Neuronal stem cell (in vitro differentiated cells): ENCODE measurements at regions not wholly inside any gene's neighbourhood (a gene's known extent, or its start where the extent isn't known, plus 50 kb on each side); places are given as distances from the start of the nearest gene placed in this dataset.

Source experiments
- DNase-seq: peaks from one replicate; pipeline ENCODE4 v3.0.0-alpha.2; 2013; ENCODE audit warnings: low spot score
- H2AFZ ChIP-seq: one replicate; pipeline ENCODE4 v1.6.1; 2013; ENCODE audit warnings: mild to moderate bottlenecking, low read length, inconsistent platforms
- H2AK5ac ChIP-seq: 2 replicates; pipeline ENCODE4 v1.6.1; 2013; ENCODE audit warnings: low read depth, mild to moderate bottlenecking, inconsistent platforms, low read length, moderate library complexity, mixed read lengths
- H2BK120ac ChIP-seq: 2 replicates; pipeline ENCODE4 v1.6.1; 2013; ENCODE audit warnings: low read depth, mild to moderate bottlenecking, inconsistent platforms, low read length, moderate library complexity, mixed read lengths
- H2BK12ac ChIP-seq: one replicate; pipeline ENCODE4 v1.6.1; 2013; ENCODE audit warnings: low read length, inconsistent platforms
- H2BK15ac ChIP-seq: 2 replicates; pipeline ENCODE4 v1.6.1; 2013; ENCODE audit warnings: mild to moderate bottlenecking, low read length, inconsistent platforms, mixed read lengths
- H2BK5ac ChIP-seq: one replicate; pipeline ENCODE4 v1.6.1; 2013; ENCODE audit warnings: inconsistent platforms, mild to moderate bottlenecking, low read length, moderate library complexity
- H3K14ac ChIP-seq: one replicate; pipeline ENCODE4 v1.6.1; 2013; ENCODE audit warnings: low read length, inconsistent platforms
- H3K18ac ChIP-seq: 2 replicates; pipeline ENCODE4 v1.6.1; 2013; ENCODE audit warnings: low read length, inconsistent platforms
- H3K23ac ChIP-seq: 2 replicates; pipeline ENCODE4 v1.6.1; 2013; ENCODE audit warnings: low read depth, mild to moderate bottlenecking, mixed read lengths, low read length, inconsistent platforms; ENCODE audit not compliant: poor library complexity
- H3K27ac ChIP-seq: replicated peaks from 3 replicates; pipeline ENCODE4 v1.5.1; 2013; ENCODE audit warnings: low read length, inconsistent platforms
- H3K27me3 ChIP-seq, 3 experiments: 2 replicates each; pipeline ENCODE4 v1.6.1; 2013; ENCODE audit warnings: low read length in 3 of 3, mild to moderate bottlenecking in 2 of 3, inconsistent platforms in 1 of 3, low read depth in 1 of 3, mixed read lengths in 1 of 3, moderate library complexity in 1 of 3; ENCODE audit not compliant: control insufficient read depth in 3 of 3, insufficient read depth in 3 of 3
- H3K36me3 ChIP-seq, 2 donors: replicated peaks in 1 of 2; 2 replicates each; pipeline ENCODE4 v1.6.1; 2013; ENCODE audit warnings: low read length in 2 of 2; ENCODE audit not compliant: control insufficient read depth in 2 of 2, insufficient read depth in 2 of 2
- H3K4ac ChIP-seq: 2 replicates; pipeline ENCODE4 v1.6.1; 2013; ENCODE audit warnings: inconsistent platforms, mild to moderate bottlenecking, low read length, moderate library complexity
- H3K4me1 ChIP-seq, 2 donors: 1 replicate in 1 of 2; 2 replicates in 1 of 2; pipeline ENCODE4 v1.6.1; 2013; ENCODE audit warnings: low read length in 2 of 2, low read depth in 1 of 2; ENCODE audit not compliant: control insufficient read depth in 2 of 2, insufficient read depth in 1 of 2
- H3K4me2 ChIP-seq: one replicate; pipeline ENCODE4 v1.6.1; 2013; ENCODE audit warnings: mild to moderate bottlenecking, low read length, inconsistent platforms; ENCODE audit not compliant: insufficient read depth, poor library complexity, severe bottlenecking
- H3K4me3 ChIP-seq, 2 donors: 2 replicates each; pipeline ENCODE4 v1.5.1; 2013; ENCODE audit warnings: low read length in 2 of 2, mild to moderate bottlenecking in 2 of 2, inconsistent platforms in 1 of 2, moderate library complexity in 1 of 2
- H3K79me1 ChIP-seq: one replicate; pipeline ENCODE4 v1.6.1; 2013; ENCODE audit warnings: low read depth, mild to moderate bottlenecking, inconsistent platforms, low read length, moderate library complexity
- H3K9ac ChIP-seq: one replicate; pipeline ENCODE4 v1.6.1; 2013; ENCODE audit warnings: mild to moderate bottlenecking, low read depth, low read length, inconsistent platforms; ENCODE audit not compliant: poor library complexity
- H3K9me3 ChIP-seq, 2 donors: replicated peaks in 1 of 2; 2 replicates each; pipeline versions ENCODE3 to v1.6.1; 2013; ENCODE audit warnings: low read length in 2 of 2, mild to moderate bottlenecking in 2 of 2, inconsistent platforms in 1 of 2, low read depth in 1 of 2, mixed read lengths in 1 of 2, moderate library complexity in 1 of 2; ENCODE audit not compliant: control insufficient read depth in 2 of 2, insufficient read depth in 1 of 2
- H4K8ac ChIP-seq: one replicate; pipeline ENCODE4 v1.6.1; 2013; ENCODE audit warnings: low read depth, mild to moderate bottlenecking, inconsistent platforms, low read length, moderate library complexity
- H4K91ac ChIP-seq: one replicate; pipeline ENCODE4 v1.6.1; 2013; ENCODE audit warnings: low read length, low read depth, mild to moderate bottlenecking, inconsistent platforms; ENCODE audit not compliant: poor library complexity
- WGBS, 2 donors: extraction: QIAGEN DNeasy Blood & Tissue Kit; methylation state at CpG; one replicate each; pipeline ENCODE4 v1.1.7; 2013; ENCODE audit warnings: missing lambda C conversion rate in 2 of 2, mixed read lengths in 1 of 2; ENCODE audit not compliant: insufficient read length in 2 of 2, insufficient replicate concordance in 1 of 2; ENCODE audit errors: extremely low coverage in 2 of 2; 5-methylcytosine and 5-hydroxymethylcytosine counted together

DNA sequence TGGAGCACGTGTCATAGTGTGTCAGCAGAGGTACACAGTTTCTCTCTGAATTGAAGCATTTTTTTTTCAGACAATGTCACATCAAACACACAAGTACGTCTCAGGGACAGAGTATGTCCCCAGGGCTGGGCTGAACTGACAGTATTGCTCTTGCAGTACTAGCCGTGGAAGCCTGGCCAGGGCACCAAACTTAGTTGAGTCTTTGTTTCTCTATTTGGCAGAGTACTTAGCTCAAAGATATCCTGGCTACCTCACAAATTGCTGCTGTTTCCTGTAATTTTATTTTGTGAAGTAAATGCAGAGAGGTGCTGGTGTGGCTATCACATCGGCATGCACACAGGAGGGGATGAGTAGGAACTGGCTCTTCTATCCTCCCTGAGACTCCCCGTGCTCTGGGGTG is 691.6 kb upstream of the HS6ST1 start:
- no peaks in the 10 kb centered on the region for H3K27me3 ChIP-seq
- WGBS, 2 donors, result no CpG with 5 or more reads among the region's 5 CpGs
- no peak for DNase-seq
- no peak overlapping the region for H3K18ac ChIP-seq
- no peak overlapping the region for H2AFZ ChIP-seq
- no peak overlapping the region for H3K4me3 ChIP-seq
- no peak overlapping the region for H4K8ac ChIP-seq
- H3K9ac ChIP-seq, result no peak overlapping the region
- no peaks in the 10 kb centered on the region for H3K36me3 ChIP-seq
- H4K91ac ChIP-seq, result no peak overlapping the region
- no peaks in the 10 kb centered on the region for H3K4me1 ChIP-seq
- peaks cover 0 to 2% of the 10 kb centered on the region in 2 donors for H3K9me3 ChIP-seq
- H3K27ac ChIP-seq, result no peak overlapping the region
- H3K23ac ChIP-seq, result no peak overlapping the region
- no peak overlapping the region for H2BK120ac ChIP-seq
- H3K79me1 ChIP-seq, result no peaks in the 10 kb centered on the region
- no peak overlapping the region for H2BK5ac ChIP-seq
- H3K4me2 ChIP-seq, result no peak overlapping the region
- H2BK12ac ChIP-seq, result no peak overlapping the region
- H2BK15ac ChIP-seq, result no peak overlapping the region
- H3K4ac ChIP-seq, result no peak overlapping the region
- no peak overlapping the region for H2AK5ac ChIP-seq
- H3K14ac ChIP-seq, result no peak overlapping the region

DNA sequence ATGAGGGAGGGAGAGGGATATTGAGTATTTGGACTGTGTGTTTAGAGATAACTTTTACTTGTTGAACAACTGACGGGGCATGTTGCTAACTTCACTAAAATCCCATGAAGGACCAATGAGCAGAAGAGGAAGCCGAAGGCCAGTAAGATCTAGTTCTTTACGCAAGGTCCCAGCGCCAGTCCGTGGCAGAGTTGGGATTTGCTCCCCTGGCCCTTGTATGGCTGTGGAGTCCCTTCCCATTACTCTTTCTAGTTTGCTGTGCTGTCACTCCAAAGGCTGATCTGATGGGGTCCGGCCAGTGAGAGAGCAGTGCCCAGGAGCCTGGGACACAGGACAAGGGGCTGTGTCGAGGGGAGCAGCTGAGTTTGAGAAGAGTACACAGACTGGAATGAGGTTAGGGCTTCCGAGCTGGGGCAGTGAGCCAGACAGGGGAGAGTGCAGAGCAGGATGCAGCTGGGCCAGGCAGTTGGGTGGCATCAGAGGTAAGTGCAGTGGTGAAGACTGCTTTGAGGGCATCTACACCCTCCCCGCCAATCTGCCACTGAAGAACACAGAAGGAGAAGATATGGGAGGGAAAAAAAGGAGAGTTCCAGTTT is 692.9 kb upstream of the HS6ST1 start:
- H3K14ac ChIP-seq, result no peak overlapping the region
- no peak for DNase-seq
- no peak overlapping the region for H3K4me3 ChIP-seq
- H3K9me3 ChIP-seq, result peaks cover 0 to 2% of the 10 kb centered on the region in 2 donors
- H3K27me3 ChIP-seq, result no peaks in the 10 kb centered on the region
- no peak overlapping the region for H3K4ac ChIP-seq
- no peak overlapping the region for H2BK5ac ChIP-seq
- peak overlapping the region; percentile 70 for H4K8ac ChIP-seq
- no peak overlapping the region for H3K23ac ChIP-seq
- no CpG with 5 or more reads among the region's 9 CpGs for WGBS, 2 donors
- H3K27ac ChIP-seq, result no peak overlapping the region
- no peak overlapping the region for H3K18ac ChIP-seq
- H3K79me1 ChIP-seq, result no peaks in the 10 kb centered on the region
- H3K36me3 ChIP-seq, result no peaks in the 10 kb centered on the region
- H3K4me2 ChIP-seq, result no peak overlapping the region
- no peaks in the 10 kb centered on the region for H3K4me1 ChIP-seq
- H4K91ac ChIP-seq, result no peak overlapping the region
- no peak overlapping the region for H2AFZ ChIP-seq
- no peak overlapping the region for H2BK12ac ChIP-seq
- no peak overlapping the region for H2BK120ac ChIP-seq
- no peak overlapping the region for H2BK15ac ChIP-seq
- no peak overlapping the region for H3K9ac ChIP-seq
- H2AK5ac ChIP-seq, result no peak overlapping the region

DNA sequence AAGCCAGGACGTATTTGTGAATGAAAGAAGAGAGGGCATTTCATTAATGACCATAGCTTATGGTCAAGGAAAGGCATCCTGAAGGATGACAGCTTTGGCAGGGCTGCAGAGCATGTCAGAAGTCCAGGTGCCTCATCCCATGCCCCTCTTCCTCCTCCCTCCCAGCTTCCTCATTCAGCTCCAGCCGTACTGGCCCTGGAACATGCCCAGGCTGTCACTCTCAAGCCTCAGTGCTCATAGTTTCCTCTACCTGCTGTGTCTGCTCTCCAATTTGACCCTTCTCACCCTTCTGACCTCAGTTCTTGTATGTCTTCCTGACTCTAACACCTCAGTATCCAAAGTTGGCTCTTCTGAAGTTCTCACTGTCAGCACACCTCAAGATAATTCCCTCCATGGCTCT is 695.8 kb upstream of the HS6ST1 start:
- Histone ChIP-seq H2BK15ac (no peak overlapping the region), H3K9ac (no peak overlapping the region), H2BK5ac (no peak overlapping the region), H3K27ac (no peak overlapping the region), H3K4me1 (no peaks in the 10 kb centered on the region), H3K36me3 (no peaks in the 10 kb centered on the region), H4K91ac (no peak overlapping the region), H2BK120ac (no peak overlapping the region), H3K79me1 (no peaks in the 10 kb centered on the region), H3K9me3 (peaks cover 0 to 2% of the 10 kb centered on the region in 2 donors), H3K23ac (no peak overlapping the region), H3K4ac (no peak overlapping the region), H3K14ac (no peak overlapping the region), H3K27me3 (no peaks in the 10 kb centered on the region), H2AK5ac (no peak overlapping the region), H2BK12ac (no peak overlapping the region), H4K8ac (no peak overlapping the region), H2AFZ (no peak overlapping the region), H3K18ac (no peak overlapping the region), H3K4me3 (no peak overlapping the region), H3K4me2 (no peak overlapping the region)
- no CpG with 5 or more reads among the region's 2 CpGs for WGBS, 2 donors
- DNase-seq, result no peak

DNA sequence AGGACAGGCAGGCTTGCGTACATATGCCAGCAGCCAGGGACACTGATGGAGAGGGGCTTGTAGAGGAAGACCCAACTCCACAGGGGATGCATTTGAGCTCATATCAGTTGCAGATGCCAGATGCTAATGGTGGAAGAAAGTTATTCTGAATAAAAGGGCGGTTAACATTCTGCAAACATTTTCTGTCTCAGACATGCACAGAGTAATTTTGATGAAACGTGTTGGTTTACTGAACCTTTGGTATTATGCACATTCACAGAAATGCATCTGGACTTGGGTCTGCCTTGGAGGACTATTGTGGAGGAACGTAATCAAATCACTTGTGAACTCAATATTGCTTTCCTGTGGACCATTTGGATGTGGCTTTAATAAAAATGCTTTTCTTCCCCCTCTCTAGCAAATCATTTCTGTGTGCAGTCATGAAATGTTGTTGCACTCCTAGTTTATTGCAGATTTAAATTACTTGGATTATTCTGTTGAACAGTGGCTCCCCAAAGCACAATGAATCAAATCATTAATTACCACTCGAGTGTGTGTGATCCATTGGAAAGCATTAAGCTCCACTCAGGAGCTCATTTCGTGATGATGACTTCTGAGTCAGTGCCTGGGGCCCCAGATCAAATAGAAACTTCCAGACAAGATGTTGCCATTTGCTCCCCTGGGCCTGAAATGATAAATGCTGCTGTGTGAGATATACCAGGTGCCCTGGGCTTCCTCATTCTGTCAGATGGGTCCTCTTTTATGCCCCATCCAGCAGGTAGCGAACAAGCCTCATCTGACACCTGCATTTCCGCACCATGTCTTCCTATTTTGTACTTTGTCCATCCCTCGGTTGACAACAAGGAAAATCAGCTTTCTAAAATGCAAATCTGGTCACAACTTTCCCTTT is 697.0 kb upstream of the HS6ST1 start:
- no peak overlapping the region for H3K4me2 ChIP-seq
- no peak overlapping the region for H3K27ac ChIP-seq
- no peak overlapping the region for H4K91ac ChIP-seq
- H3K79me1 ChIP-seq, result no peaks in the 10 kb centered on the region
- H3K27me3 ChIP-seq, result no peaks in the 10 kb centered on the region
- no peak overlapping the region for H3K4ac ChIP-seq
- no peaks in the 10 kb centered on the region for H3K36me3 ChIP-seq
- H3K4me3 ChIP-seq, result no peak overlapping the region
- no peak overlapping the region for H3K14ac ChIP-seq
- no peak overlapping the region for H2BK120ac ChIP-seq
- H3K9ac ChIP-seq, result no peak overlapping the region
- H2BK5ac ChIP-seq, result no peak overlapping the region
- no peaks in the 10 kb centered on the region for H3K4me1 ChIP-seq
- DNase-seq, result no peak
- H4K8ac ChIP-seq, result no peak overlapping the region
- WGBS, 2 donors, result no CpG with 5 or more reads among the region's 9 CpGs
- no peak overlapping the region for H2AFZ ChIP-seq
- H2BK15ac ChIP-seq, result no peak overlapping the region
- H3K23ac ChIP-seq, result no peak overlapping the region
- H2BK12ac ChIP-seq, result no peak overlapping the region
- no peak overlapping the region for H2AK5ac ChIP-seq
- H3K18ac ChIP-seq, result no peak overlapping the region
- peaks cover 0 to 2% of the 10 kb centered on the region in 2 donors for H3K9me3 ChIP-seq
